Upper lobe of left lung (tissue), 4 donors: ENCODE measurements at regions not wholly inside any gene's neighbourhood (a gene's known extent, or its start where the extent isn't known, plus 50 kb on each side); places are given as distances from the start of the nearest gene placed in this dataset.

Experiments used
- EP300 ChIP-seq, 4 donors: sonication (generic); formaldehyde crosslinking; IDR thresholded peaks; one replicate each; pipeline ENCODE4 v1.5.1; 2017; ENCODE audit warnings: antibody characterized with exemption in 4 of 4, control low read depth in 2 of 4
- POLR2A ChIP-seq, 4 donors: fragments of 450-650 bp; IDR thresholded peaks; one replicate each; pipeline ENCODE4 v1.5.1; 2016 to 2017; ENCODE audit warnings: antibody characterized with exemption in 4 of 4, mild to moderate bottlenecking in 2 of 4
- POLR2AphosphoS5 ChIP-seq, 2 donors: sonication (generic); formaldehyde crosslinking; IDR thresholded peaks; one replicate each; pipeline ENCODE4 v1.5.1; 2017; ENCODE audit warnings: antibody characterized with exemption in 2 of 2
- TF ChIP-seq, protein P1 (sequence below), 6 experiments: fragments of 450-650 bp in 4 of 6; fragments of 200-600 bp in 2 of 6; sonication (generic) in 2 of 6; IDR thresholded peaks; one replicate each; pipeline ENCODE4 v1.5.1; 2016 to 2019; ENCODE audit warnings: antibody characterized with exemption in 6 of 6

DNA sequence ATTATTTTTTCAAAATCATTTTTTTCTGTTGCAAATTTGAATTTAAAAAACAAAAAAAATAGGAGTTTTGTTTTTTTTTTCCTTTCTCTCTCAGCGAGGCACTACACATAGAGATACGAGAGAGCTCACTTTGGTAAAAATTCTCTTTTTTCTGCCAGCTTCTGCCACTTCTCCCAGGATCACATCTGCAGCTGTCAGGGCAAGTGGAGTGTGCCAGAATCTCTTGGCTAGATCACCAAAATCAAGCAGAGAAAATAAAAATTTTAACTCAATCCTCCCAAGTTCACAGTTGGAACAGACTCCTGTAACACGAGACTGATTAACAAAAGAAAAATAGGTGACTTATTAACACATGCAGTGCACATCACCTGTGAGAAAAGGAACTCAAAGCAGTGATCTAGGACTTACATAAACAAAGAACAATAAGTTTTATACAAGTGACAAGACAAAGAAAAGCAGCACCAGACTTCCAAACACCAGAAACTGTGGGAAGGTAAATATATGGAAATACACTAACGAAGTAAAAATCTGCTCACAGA is 213.2 kb upstream of the ZFP42 start:
- TF ChIP-seq POLR2A (IDR thresholded peaks at IDR 0.05) (no peak), EP300 (IDR thresholded peaks at IDR 0.05) (no peak), POLR2AphosphoS5 (IDR thresholded peaks at IDR 0.05) (no peak)
- TF ChIP-seq, protein P1, sequence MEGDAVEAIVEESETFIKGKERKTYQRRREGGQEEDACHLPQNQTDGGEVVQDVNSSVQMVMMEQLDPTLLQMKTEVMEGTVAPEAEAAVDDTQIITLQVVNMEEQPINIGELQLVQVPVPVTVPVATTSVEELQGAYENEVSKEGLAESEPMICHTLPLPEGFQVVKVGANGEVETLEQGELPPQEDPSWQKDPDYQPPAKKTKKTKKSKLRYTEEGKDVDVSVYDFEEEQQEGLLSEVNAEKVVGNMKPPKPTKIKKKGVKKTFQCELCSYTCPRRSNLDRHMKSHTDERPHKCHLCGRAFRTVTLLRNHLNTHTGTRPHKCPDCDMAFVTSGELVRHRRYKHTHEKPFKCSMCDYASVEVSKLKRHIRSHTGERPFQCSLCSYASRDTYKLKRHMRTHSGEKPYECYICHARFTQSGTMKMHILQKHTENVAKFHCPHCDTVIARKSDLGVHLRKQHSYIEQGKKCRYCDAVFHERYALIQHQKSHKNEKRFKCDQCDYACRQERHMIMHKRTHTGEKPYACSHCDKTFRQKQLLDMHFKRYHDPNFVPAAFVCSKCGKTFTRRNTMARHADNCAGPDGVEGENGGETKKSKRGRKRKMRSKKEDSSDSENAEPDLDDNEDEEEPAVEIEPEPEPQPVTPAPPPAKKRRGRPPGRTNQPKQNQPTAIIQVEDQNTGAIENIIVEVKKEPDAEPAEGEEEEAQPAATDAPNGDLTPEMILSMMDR (IDR thresholded peaks at IDR 0.05): no peak
